Liver (tissue), 8 donors: ENCODE measurements at regions not wholly inside any gene's neighbourhood (a gene's known extent, or its start where the extent isn't known, plus 50 kb on each side); places are given as distances from the start of the nearest gene placed in this dataset.

Source experiments
- DNase-seq: peaks from one replicate; pipeline ENCODE4 v3.0.0-alpha.2; 2017; ENCODE audit warnings: low spot score
- H3K27ac ChIP-seq, 2 donors: one replicate each; pipeline ENCODE4 v1.7.0; 2013; ENCODE audit warnings: inconsistent platforms in 2 of 2, low read length in 2 of 2, control low read depth in 1 of 2, low read depth in 1 of 2, mild to moderate bottlenecking in 1 of 2
- H3K27me3 ChIP-seq, 4 donors: one replicate each; pipeline versions ENCODE4 v1.6.1 to v1.7.0; 2013; ENCODE audit warnings: low read length in 3 of 4, inconsistent platforms in 1 of 4, mild to moderate bottlenecking in 1 of 4, moderate library complexity in 1 of 4; ENCODE audit not compliant: control insufficient read depth in 4 of 4, insufficient read depth in 4 of 4
- H3K36me3 ChIP-seq, 4 donors: one replicate each; pipeline versions ENCODE4 v1.6.1 to v1.7.0; 2013; ENCODE audit warnings: low read length in 3 of 4, mild to moderate bottlenecking in 3 of 4, low read depth in 1 of 4, moderate library complexity in 1 of 4; ENCODE audit not compliant: control insufficient read depth in 4 of 4, insufficient read depth in 3 of 4
- H3K4me1 ChIP-seq, 4 donors: one replicate each; pipeline versions ENCODE4 v1.6.1 to v1.7.0; 2013; ENCODE audit warnings: low read length in 3 of 4, mild to moderate bottlenecking in 3 of 4, moderate library complexity in 1 of 4; ENCODE audit not compliant: control insufficient read depth in 4 of 4, insufficient read depth in 4 of 4
- H3K4me3 ChIP-seq, 3 donors: one replicate each; pipeline versions ENCODE4 v1.6.1 to v1.7.0; 2013; ENCODE audit warnings: low read length in 3 of 3, control low read depth in 1 of 3, low read depth in 1 of 3, mild to moderate bottlenecking in 1 of 3
- H3K9ac ChIP-seq, 2 donors: one replicate each; pipeline ENCODE4 v1.7.0; 2013; ENCODE audit warnings: low read length in 2 of 2, mild to moderate bottlenecking in 2 of 2, moderate library complexity in 2 of 2, control low read depth in 1 of 2, low read depth in 1 of 2
- H3K9me3 ChIP-seq, 4 donors: one replicate each; pipeline versions ENCODE4 v1.6.1 to v1.7.0; 2013; ENCODE audit warnings: low read length in 3 of 4; ENCODE audit not compliant: control insufficient read depth in 4 of 4
- ATF3 ChIP-seq: IDR thresholded peaks from 2 replicates; pipeline ENCODE4 v1.6.1; 2016; ENCODE audit warnings: antibody characterized with exemption
- CTCF ChIP-seq: fragments of 150-350 bp; IDR thresholded peaks from 2 replicates; pipeline ENCODE4 v1.5.1; 2017; ENCODE audit warnings: improper control_type of control experiment, low read depth, low read length; ENCODE audit not compliant: missing input control
- EGR1 ChIP-seq, 2 donors: IDR thresholded peaks; 2 replicates each; pipeline ENCODE4 v1.6.1; 2016 to 2018; ENCODE audit warnings: antibody characterized with exemption in 2 of 2, low read depth in 2 of 2
- FOXA1 ChIP-seq: IDR thresholded peaks from 2 replicates; pipeline ENCODE4 v1.6.1; 2016; ENCODE audit warnings: antibody characterized with exemption
- FOXA2 ChIP-seq: IDR thresholded peaks from 2 replicates; pipeline ENCODE4 v1.6.1; 2016; ENCODE audit warnings: antibody characterized with exemption
- GABPA ChIP-seq, 2 donors: IDR thresholded peaks in 1 of 2; conservative IDR thresholded peaks in 1 of 2; 2 replicates each; pipeline ENCODE4 v1.6.1; 2016; ENCODE audit warnings: antibody characterized with exemption in 2 of 2, mild to moderate bottlenecking in 1 of 2, moderate library complexity in 1 of 2
- HNF4A ChIP-seq, 2 donors: conservative IDR thresholded peaks; 2 replicates each; pipeline ENCODE4 v1.6.1; 2016; ENCODE audit warnings: antibody characterized with exemption in 2 of 2, mild to moderate bottlenecking in 2 of 2
- HNF4G ChIP-seq: IDR thresholded peaks from 2 replicates; pipeline ENCODE4 v1.6.1; 2016; ENCODE audit warnings: antibody characterized with exemption
- JUND ChIP-seq, 2 donors: IDR thresholded peaks; 2 replicates each; pipeline ENCODE4 v1.6.1; 2016; ENCODE audit warnings: antibody characterized with exemption in 2 of 2
- MAX ChIP-seq: IDR thresholded peaks from 2 replicates; pipeline ENCODE4 v1.6.1; 2016; ENCODE audit warnings: antibody characterized with exemption
- NR2F2 ChIP-seq: IDR thresholded peaks from 2 replicates; pipeline ENCODE4 v1.6.1; 2016; ENCODE audit warnings: antibody characterized with exemption
- RAD21 ChIP-seq, 2 donors: IDR thresholded peaks; 2 replicates each; pipeline ENCODE4 v1.6.1; 2016; ENCODE audit warnings: antibody characterized with exemption in 2 of 2, mild to moderate bottlenecking in 2 of 2
- REST ChIP-seq: IDR thresholded peaks from 2 replicates; pipeline ENCODE4 v1.6.1; 2016; ENCODE audit warnings: antibody characterized with exemption, mild to moderate bottlenecking
- RXRA ChIP-seq, 2 donors: IDR thresholded peaks; 2 replicates each; pipeline ENCODE4 v1.6.1; 2017 to 2018; ENCODE audit warnings: antibody characterized with exemption in 2 of 2, mild to moderate bottlenecking in 1 of 2
- SP1 ChIP-seq: IDR thresholded peaks from 2 replicates; pipeline ENCODE4 v1.6.1; 2018; ENCODE audit warnings: antibody characterized with exemption, mild to moderate bottlenecking
- TAF1 ChIP-seq: conservative IDR thresholded peaks from 2 replicates; pipeline ENCODE4 v1.6.1; 2016; ENCODE audit warnings: antibody characterized with exemption, mild to moderate bottlenecking
- YY1 ChIP-seq: IDR thresholded peaks from 2 replicates; pipeline ENCODE4 v1.6.1; 2016; ENCODE audit warnings: antibody characterized with exemption, mild to moderate bottlenecking
- ZBTB33 ChIP-seq: IDR thresholded peaks from 2 replicates; pipeline ENCODE4 v1.6.1; 2016; ENCODE audit warnings: antibody characterized with exemption
- WGBS: extraction: QIAGEN DNeasy Blood & Tissue Kit; methylation state at CpG from one replicate; pipeline ENCODE4 v1.1.7; 2013; 5-methylcytosine and 5-hydroxymethylcytosine counted together
- donor health status: healthy.
- donor health status: healthy.
- donor health status: healthy.
- donor health status: healthy.
- donor health status: healthy.

GRCh38 chr12:126397660-126398059 lies 1332.4 kb downstream of the AACS start:
- DNase-seq = no peak
- 94% methylated on average over 1 of the region's 1 CpG for WGBS

GRCh38 chr12:126400831-126401230 lies 1335.6 kb downstream of the AACS start:
- Histone ChIP-seq H3K27me3 (peaks cover 0 to 9% (median 0%) of the 10 kb centered on the region in 4 donors), H3K9me3 (peaks cover 0 to 12% (median 0%) of the 10 kb centered on the region in 4 donors), H3K9ac (no peak overlapping the region), H3K36me3 (no peaks in the 10 kb centered on the region), H3K27ac (no peak overlapping the region), H3K4me1 (no peaks in the 10 kb centered on the region), H3K4me3 (no peak overlapping the region)
- DNase-seq = no peak
- TF ChIP-seq EGR1 (IDR thresholded peaks at IDR 0.05; ENCODE audit: low read depth in 2 of 2) (no peak), REST (no peak), HNF4G (no peak), FOXA1 (no peak), JUND (IDR thresholded peaks at IDR 0.05) (no peak), ZBTB33 (no peak), SP1 (no peak), HNF4A (conservative IDR thresholded peaks at IDR 0.05) (no peak), FOXA2 (no peak), RXRA (IDR thresholded peaks at IDR 0.05) (no peak), NR2F2 (no peak), CTCF (no peak), MAX (no peak), ATF3 (no peak), GABPA (IDR thresholded peaks at IDR 0.05 in 1 of 2, conservative IDR thresholded peaks at IDR 0.05 in 1 of 2) (no peak), TAF1 (no peak), YY1 (no peak), RAD21 (IDR thresholded peaks at IDR 0.05) (no peak)

More at GRCh38 chr12:126397660-126398059, 1332.4 kb downstream of the AACS start:
- H3K27ac ChIP-seq = no peak overlapping the region
- H3K27me3 ChIP-seq = peaks cover 0 to 7% (median 0%) of the 10 kb centered on the region in 4 donors
- TF ChIP-seq SP1 = no peak
- no peak for TF ChIP-seq MAX
- TF ChIP-seq EGR1 (IDR thresholded peaks at IDR 0.05; ENCODE audit: low read depth in 2 of 2) = no peak
- TF ChIP-seq RXRA (IDR thresholded peaks at IDR 0.05) = no peak
- TF ChIP-seq HNF4G = no peak
- TF ChIP-seq YY1 = no peak
- no peak for TF ChIP-seq RAD21 (IDR thresholded peaks at IDR 0.05)
- TF ChIP-seq FOXA1 = no peak
- no peaks in the 10 kb centered on the region for H3K36me3 ChIP-seq
- H3K4me1 ChIP-seq = no peaks in the 10 kb centered on the region
- peaks cover 0 to 12% (median 0%) of the 10 kb centered on the region in 4 donors for H3K9me3 ChIP-seq
- H3K4me3 ChIP-seq = no peak overlapping the region
- H3K9ac ChIP-seq = no peak overlapping the region
